Keratinocyte (primary cell): ENCODE measurements at regions not wholly inside any gene's neighbourhood (a gene's known extent, or its start where the extent isn't known, plus 50 kb on each side); places are given as distances from the start of the nearest gene placed in this dataset.

Source experiments
- DNase-seq: peaks from one replicate; pipeline ENCODE4 v3.0.0-alpha.2; 2011; ENCODE audit warnings: low read depth, missing footprints, low spot score
- FAIRE-seq: peaks from 2 replicates; lab custom pipeline; 2011; peaks lifted over from hg19 to GRCh38; lab: Jason Lieb, UNC
- H2AFZ ChIP-seq: 2 replicates; pipeline ENCODE4 v1.6.0; 2012; ENCODE audit warnings: low read length, control low read depth, inconsistent platforms; ENCODE audit not compliant: control insufficient read depth
- H3K27ac ChIP-seq: 2 replicates; pipeline ENCODE4 v1.5.1; 2011; ENCODE audit warnings: low read length; ENCODE audit not compliant: control insufficient read depth, insufficient read depth
- H3K27me3 ChIP-seq: 3 replicates; pipeline ENCODE4 v1.6.0; 2011; ENCODE audit warnings: low read length; ENCODE audit not compliant: control insufficient read depth, insufficient read depth; ENCODE audit errors: extremely low read depth
- H3K36me3 ChIP-seq, 2 experiments: 2 replicates in 1 of 2; 3 replicates in 1 of 2; pipeline ENCODE4 v1.5.1; 2011; ENCODE audit warnings: low read length in 2 of 2, mild to moderate bottlenecking in 1 of 2; ENCODE audit not compliant: control insufficient read depth in 2 of 2, insufficient read depth in 2 of 2; ENCODE audit errors: extremely low read depth in 1 of 2
- H3K4me1 ChIP-seq: 3 replicates; pipeline ENCODE4 v1.5.1; 2011; ENCODE audit warnings: low read length; ENCODE audit not compliant: control insufficient read depth, insufficient read depth; ENCODE audit errors: extremely low read depth
- H3K4me2 ChIP-seq: 3 replicates; pipeline ENCODE4 v1.6.0; 2011; ENCODE audit warnings: low read depth, low read length; ENCODE audit not compliant: control insufficient read depth, insufficient read depth; ENCODE audit errors: extremely low read depth
- H3K4me3 ChIP-seq, 3 experiments: fragments of 200-600 bp in 1 of 3; sonication (generic) in 1 of 3; 2 replicates in 2 of 3; 3 replicates in 1 of 3; pipeline ENCODE4 v1.5.1; 2011 to 2016; ENCODE audit warnings: low read length in 3 of 3, mild to moderate bottlenecking in 3 of 3, control low read depth in 2 of 3, inconsistent platforms in 1 of 3, low read depth in 1 of 3, mixed read lengths in 1 of 3, mixed run types in 1 of 3, moderate library complexity in 1 of 3; ENCODE audit not compliant: control insufficient read depth in 2 of 3, insufficient read depth in 2 of 3; ENCODE audit errors: extremely low read depth in 1 of 3
- H3K79me2 ChIP-seq: 2 replicates; pipeline ENCODE4 v1.6.0; 2012; ENCODE audit warnings: low read length; ENCODE audit not compliant: control insufficient read depth, insufficient read depth
- H3K9ac ChIP-seq: 3 replicates; pipeline ENCODE4 v1.6.0; 2011; ENCODE audit warnings: low read length; ENCODE audit not compliant: control insufficient read depth, insufficient read depth; ENCODE audit errors: extremely low read depth
- H3K9me1 ChIP-seq: 3 replicates; pipeline ENCODE4 v1.6.0; 2011; ENCODE audit warnings: low read length; ENCODE audit not compliant: control insufficient read depth, insufficient read depth; ENCODE audit errors: extremely low read depth
- H3K9me3 ChIP-seq: 2 replicates; pipeline ENCODE4 v1.5.1; 2012; ENCODE audit warnings: low read depth, low read length; ENCODE audit not compliant: control insufficient read depth
- H4K20me1 ChIP-seq: 3 replicates; pipeline ENCODE4 v1.6.0; 2011; ENCODE audit warnings: low read length; ENCODE audit not compliant: control insufficient read depth, insufficient read depth; ENCODE audit errors: extremely low read depth
- EZH2 ChIP-seq: IDR thresholded peaks from one replicate; pipeline ENCODE4 v1.6.1; 2012; ENCODE audit warnings: inconsistent platforms, mild to moderate bottlenecking, low read length, moderate library complexity
- dilution Hi-C: fragments of 300-500 bp; cut with MboI; formaldehyde crosslinking; loops from one replicate; pipeline ENCODE4 v1.7.0; 2020; ENCODE audit warnings: low sequenced_read_pairs; ENCODE audit not compliant: extremely low pct_ligation_motif_present
- TF ChIP-seq, protein P1 (sequence below), 3 experiments: IDR thresholded peaks in 1 of 3; conservative IDR thresholded peaks in 1 of 3; optimal IDR thresholded peaks in 1 of 3; 2 replicates in 2 of 3; 3 replicates in 1 of 3; pipeline versions ENCODE3 to v1.5.1; 2011; ENCODE audit warnings: low read length in 3 of 3, mild to moderate bottlenecking in 3 of 3, moderate library complexity in 2 of 3, control low read depth in 1 of 3, inconsistent platforms in 1 of 3; ENCODE audit not compliant: insufficient read depth in 2 of 3; ENCODE audit errors: extremely low read depth in 1 of 3

DNA sequence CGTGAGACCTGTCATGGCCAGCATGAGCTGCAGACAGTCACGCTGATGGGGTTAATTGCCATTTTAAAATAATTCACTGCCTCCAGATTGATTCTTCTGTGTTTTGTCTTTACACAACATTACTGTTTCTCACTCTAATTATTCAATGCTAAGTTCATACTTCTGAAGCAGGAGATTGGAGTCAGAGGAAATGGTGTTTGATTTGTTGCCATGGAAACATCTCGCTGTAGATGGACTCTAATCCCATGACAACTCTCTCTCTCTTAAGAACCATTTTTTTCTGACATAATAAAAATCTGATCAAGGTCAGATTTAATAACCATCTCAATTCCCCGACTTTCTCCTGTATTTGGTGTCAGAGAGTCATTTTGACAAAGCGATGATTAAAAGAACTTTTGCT is 209.0 kb downstream of the IDS start:
- DNase-seq: no peak
- Histone ChIP-seq H3K27ac (no peak overlapping the region), H3K4me1 (no peaks in the 10 kb centered on the region), H3K79me2 (no peaks in the 10 kb centered on the region), H3K4me2 (no peak overlapping the region), H3K27me3 (no peaks in the 10 kb centered on the region), H3K9me1 (no peaks in the 10 kb centered on the region), H3K36me3 (no peaks in the 10 kb centered on the region), H3K4me3 (no peak overlapping the region), H3K9me3 (no peaks in the 10 kb centered on the region), H4K20me1 (no peaks in the 10 kb centered on the region), H3K9ac (no peak overlapping the region), H2AFZ (no peak overlapping the region)
- dilution Hi-C loops: no loop called here
- FAIRE-seq: no peak
- TF ChIP-seq, protein P1, sequence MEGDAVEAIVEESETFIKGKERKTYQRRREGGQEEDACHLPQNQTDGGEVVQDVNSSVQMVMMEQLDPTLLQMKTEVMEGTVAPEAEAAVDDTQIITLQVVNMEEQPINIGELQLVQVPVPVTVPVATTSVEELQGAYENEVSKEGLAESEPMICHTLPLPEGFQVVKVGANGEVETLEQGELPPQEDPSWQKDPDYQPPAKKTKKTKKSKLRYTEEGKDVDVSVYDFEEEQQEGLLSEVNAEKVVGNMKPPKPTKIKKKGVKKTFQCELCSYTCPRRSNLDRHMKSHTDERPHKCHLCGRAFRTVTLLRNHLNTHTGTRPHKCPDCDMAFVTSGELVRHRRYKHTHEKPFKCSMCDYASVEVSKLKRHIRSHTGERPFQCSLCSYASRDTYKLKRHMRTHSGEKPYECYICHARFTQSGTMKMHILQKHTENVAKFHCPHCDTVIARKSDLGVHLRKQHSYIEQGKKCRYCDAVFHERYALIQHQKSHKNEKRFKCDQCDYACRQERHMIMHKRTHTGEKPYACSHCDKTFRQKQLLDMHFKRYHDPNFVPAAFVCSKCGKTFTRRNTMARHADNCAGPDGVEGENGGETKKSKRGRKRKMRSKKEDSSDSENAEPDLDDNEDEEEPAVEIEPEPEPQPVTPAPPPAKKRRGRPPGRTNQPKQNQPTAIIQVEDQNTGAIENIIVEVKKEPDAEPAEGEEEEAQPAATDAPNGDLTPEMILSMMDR (optimal IDR thresholded peaks at IDR 0.05 in 1 of 3, IDR thresholded peaks at IDR 0.05 in 1 of 3, conservative IDR thresholded peaks at IDR 0.05 in 1 of 3; ENCODE audit: extremely low read depth in 1 of 3, insufficient read depth in 2 of 3, low read length in 3 of 3): no peak

DNA sequence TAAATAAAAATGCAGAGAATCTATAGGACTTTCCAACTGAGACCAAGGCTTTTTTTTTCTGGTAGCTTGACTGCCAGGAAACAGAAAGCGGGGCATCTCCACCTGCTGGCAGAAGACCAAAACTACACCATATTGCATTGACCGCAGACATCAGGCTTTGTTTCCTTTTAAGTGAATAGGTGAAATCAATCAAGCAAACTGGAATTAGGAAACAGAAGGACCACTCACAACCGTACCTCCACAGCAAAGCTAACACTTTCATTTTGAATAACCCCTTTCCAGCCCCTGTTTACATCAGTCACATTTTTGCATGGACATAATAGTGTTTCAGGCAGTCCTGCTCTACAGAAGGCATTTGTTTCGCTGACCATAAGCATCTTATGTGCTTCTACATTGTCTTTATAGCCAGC is 218.2 kb downstream of the IDS start:
- Histone ChIP-seq H3K9ac (no peak overlapping the region), H3K4me2 (no peak overlapping the region), H2AFZ (no peak overlapping the region), H3K79me2 (no peaks in the 10 kb centered on the region), H3K9me1 (peaks cover 2% of the 10 kb centered on the region), H3K36me3 (no peaks in the 10 kb centered on the region), H3K4me3 (no peak overlapping the region), H3K27me3 (no peaks in the 10 kb centered on the region), H3K27ac (no peak overlapping the region), H3K9me3 (no peaks in the 10 kb centered on the region), H4K20me1 (no peaks in the 10 kb centered on the region), H3K4me1 (no peaks in the 10 kb centered on the region)
- dilution Hi-C loops: no loop called here
- no peak for TF ChIP-seq EZH2
- TF ChIP-seq, protein P1 (optimal IDR thresholded peaks at IDR 0.05 in 1 of 3, IDR thresholded peaks at IDR 0.05 in 1 of 3, conservative IDR thresholded peaks at IDR 0.05 in 1 of 3; ENCODE audit: extremely low read depth in 1 of 3, insufficient read depth in 2 of 3, low read length in 3 of 3): peak; percentile 52 to 76 (median 70)
- FAIRE-seq (peak; percentile 63), DNase-seq (no peak)
